GM10248 (cell line): ENCODE measurements at regions not wholly inside any gene's neighbourhood (a gene's known extent, or its start where the extent isn't known, plus 50 kb on each side); places are given as distances from the start of the nearest gene placed in this dataset.
A peak's percentile ranks its signal among the peaks of the same experiment; 100 is the strongest.
"Not testable (repeated sequence)": the region's sequence is repeated elsewhere in the genome, so short reads cannot be mapped to it uniquely, and the experiment has no call there.

Experiments used
- CTCF ChIA-PET: fragments of 300-600 bp; sonication (Branson Sonifier 250); formaldehyde crosslinking; extraction: SDS; loops from one replicate; lab custom pipeline; 2021; ENCODE audit warnings: antibody characterized with exemption; lab: Yijun Ruan, JAX
- POLR2A ChIA-PET: fragments of 350-650 bp; sonication (Branson Sonifier 250); formaldehyde crosslinking; extraction: SDS; loops from one replicate; lab custom pipeline; 2020; ENCODE audit warnings: antibody characterized with exemption; lab: Yijun Ruan, JAX
- DNase-seq: peaks from one replicate; pipeline ENCODE4 v3.0.0; 2012; ENCODE audit errors: extremely low spot score
- CTCF ChIP-seq: IDR thresholded peaks from 2 replicates; pipeline ENCODE4 v1.5.1; 2012; ENCODE audit warnings: mild to moderate bottlenecking, low read depth; ENCODE audit errors: extremely low read depth, missing control alignments, control extremely low read depth

GRCh38 chr14:105894125-105894977 lies 368.0 kb downstream of the TMEM121 start:
- no peak for TF ChIP-seq CTCF
- ChIA-PET POLR2A (no interaction called here), CTCF (no interaction called here)
- peak; percentile 0 for DNase-seq

GRCh38 chr14:105894978-105895881 lies 368.8 kb downstream of the TMEM121 start:
- CTCF ChIA-PET, result no interaction called here

GRCh38 chr14:105896206-105896605 lies 369.8 kb downstream of the TMEM121 start:
- POLR2A ChIA-PET, DNase-seq, CTCF ChIA-PET: not testable (repeated sequence)

More at GRCh38 chr14:105894978-105895881, 368.8 kb downstream of the TMEM121 start:
- no peak for DNase-seq
- no peak for TF ChIP-seq CTCF
- POLR2A ChIA-PET, result no interaction called here

- DNase-seq, result peak; percentile 13
- CTCF ChIA-PET, POLR2A ChIA-PET: not testable (repeated sequence)
Measured at GRCh38 chr14:105896961-105897724, 370.8 kb downstream of the TMEM121 start.

GRCh38 chr14:105897725-105898113 lies 371.3 kb downstream of the TMEM121 start:
- DNase-seq, result no peak
- no peak for TF ChIP-seq CTCF
- POLR2A ChIA-PET, result no interaction called here

GRCh38 chr14:105898482-105899010 lies 372.2 kb downstream of the TMEM121 start:
- CTCF ChIA-PET, result no interaction called here
- POLR2A ChIA-PET, result no interaction called here
- DNase-seq, result no peak
- no peak for TF ChIP-seq CTCF

More at GRCh38 chr14:105897725-105898113, 371.3 kb downstream of the TMEM121 start:
- CTCF ChIA-PET, result no interaction called here

GRCh38 chr14:105899071-105899641 lies 372.8 kb downstream of the TMEM121 start:
- no peak for TF ChIP-seq CTCF
- ChIA-PET CTCF (no interaction called here), POLR2A (no interaction called here)
- DNase-seq, result no peak
